ENCODE measurements at regions not wholly inside any gene's neighbourhood (a gene's known extent, or its start where the extent isn't known, plus 50 kb on each side); places are given as distances from the start of the nearest gene placed in this dataset.

GRCh38 chr18:67733088-67733487, 216.6 kb upstream of the DSEL start:
- TF ChIP-seq ZFX (IDR thresholded peaks at IDR 0.05; ENCODE audit: borderline replicate concordance): no peak
- TF ChIP-seq, protein P1, sequence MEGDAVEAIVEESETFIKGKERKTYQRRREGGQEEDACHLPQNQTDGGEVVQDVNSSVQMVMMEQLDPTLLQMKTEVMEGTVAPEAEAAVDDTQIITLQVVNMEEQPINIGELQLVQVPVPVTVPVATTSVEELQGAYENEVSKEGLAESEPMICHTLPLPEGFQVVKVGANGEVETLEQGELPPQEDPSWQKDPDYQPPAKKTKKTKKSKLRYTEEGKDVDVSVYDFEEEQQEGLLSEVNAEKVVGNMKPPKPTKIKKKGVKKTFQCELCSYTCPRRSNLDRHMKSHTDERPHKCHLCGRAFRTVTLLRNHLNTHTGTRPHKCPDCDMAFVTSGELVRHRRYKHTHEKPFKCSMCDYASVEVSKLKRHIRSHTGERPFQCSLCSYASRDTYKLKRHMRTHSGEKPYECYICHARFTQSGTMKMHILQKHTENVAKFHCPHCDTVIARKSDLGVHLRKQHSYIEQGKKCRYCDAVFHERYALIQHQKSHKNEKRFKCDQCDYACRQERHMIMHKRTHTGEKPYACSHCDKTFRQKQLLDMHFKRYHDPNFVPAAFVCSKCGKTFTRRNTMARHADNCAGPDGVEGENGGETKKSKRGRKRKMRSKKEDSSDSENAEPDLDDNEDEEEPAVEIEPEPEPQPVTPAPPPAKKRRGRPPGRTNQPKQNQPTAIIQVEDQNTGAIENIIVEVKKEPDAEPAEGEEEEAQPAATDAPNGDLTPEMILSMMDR (IDR thresholded peaks at IDR 0.05): no peak

DNA sequence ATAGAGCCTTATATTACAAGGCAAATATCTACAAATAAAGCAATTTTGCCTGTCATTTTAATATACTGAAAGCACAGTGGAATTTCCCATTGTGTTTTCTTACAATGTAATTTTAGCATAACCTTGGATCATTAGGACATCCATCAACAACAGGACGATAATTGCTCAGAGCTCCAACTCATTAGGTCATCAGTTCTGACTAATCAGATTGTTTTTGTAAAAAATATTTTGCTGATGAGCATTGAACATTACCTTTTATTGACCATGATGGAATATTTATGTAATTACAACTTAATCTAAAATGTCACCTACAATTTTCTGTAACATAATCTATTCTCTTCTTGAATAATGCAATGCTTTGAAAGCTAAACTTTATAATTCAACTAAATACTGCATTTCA, 215.3 kb upstream of the DSEL start:
- TF ChIP-seq, protein P1 (IDR thresholded peaks at IDR 0.05): no peak
- TF ChIP-seq ZFX (IDR thresholded peaks at IDR 0.05; ENCODE audit: borderline replicate concordance): no peak
- no peak overlapping the region for H3K27ac ChIP-seq

More at GRCh38 chr18:67733088-67733487, 216.6 kb upstream of the DSEL start:
- H3K27ac ChIP-seq: no peak overlapping the region

DNA sequence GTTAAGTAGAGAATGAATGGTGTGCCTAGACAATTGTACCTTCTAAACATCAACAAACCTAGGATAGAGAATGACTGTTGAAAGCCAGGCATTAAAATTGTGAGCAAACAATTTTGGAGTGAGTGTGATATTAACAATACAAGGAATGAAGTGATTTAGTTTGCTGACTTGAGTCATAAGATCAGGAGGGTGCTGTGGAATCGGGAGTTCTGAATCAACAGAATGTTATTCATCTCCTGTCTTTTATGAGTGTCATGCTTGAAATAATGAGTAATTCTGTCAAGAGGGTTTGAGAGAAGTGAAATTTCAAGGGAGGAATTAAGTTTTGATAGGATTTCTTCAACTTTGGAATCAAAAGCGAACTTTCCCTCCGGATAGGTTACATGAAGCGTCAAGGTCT, 214.4 kb upstream of the DSEL start:
- H3K27ac ChIP-seq: no peak overlapping the region
- TF ChIP-seq, protein P1 (IDR thresholded peaks at IDR 0.05): no peak
- no peak for TF ChIP-seq ZFX (IDR thresholded peaks at IDR 0.05; ENCODE audit: borderline replicate concordance)

GRCh38 chr18:67728364-67728763, 211.8 kb upstream of the DSEL start:
- TF ChIP-seq, protein P1 (IDR thresholded peaks at IDR 0.05): no peak
- TF ChIP-seq ZFX (IDR thresholded peaks at IDR 0.05; ENCODE audit: borderline replicate concordance): no peak
- no peak overlapping the region for H3K27ac ChIP-seq

- no peak for TF ChIP-seq ZFX (IDR thresholded peaks at IDR 0.05; ENCODE audit: borderline replicate concordance)
- TF ChIP-seq, protein P1 (IDR thresholded peaks at IDR 0.05): no peak
- no peak overlapping the region for H3K27ac ChIP-seq
Observed at GRCh38 chr18:67726882-67727281, 210.4 kb upstream of the DSEL start.

GRCh38 chr18:67717800-67718199, 201.3 kb upstream of the DSEL start:
- H3K27ac ChIP-seq: no peak overlapping the region
- TF ChIP-seq, protein P1 (IDR thresholded peaks at IDR 0.05): no peak
- TF ChIP-seq ZFX (IDR thresholded peaks at IDR 0.05; ENCODE audit: borderline replicate concordance): no peak

DNA sequence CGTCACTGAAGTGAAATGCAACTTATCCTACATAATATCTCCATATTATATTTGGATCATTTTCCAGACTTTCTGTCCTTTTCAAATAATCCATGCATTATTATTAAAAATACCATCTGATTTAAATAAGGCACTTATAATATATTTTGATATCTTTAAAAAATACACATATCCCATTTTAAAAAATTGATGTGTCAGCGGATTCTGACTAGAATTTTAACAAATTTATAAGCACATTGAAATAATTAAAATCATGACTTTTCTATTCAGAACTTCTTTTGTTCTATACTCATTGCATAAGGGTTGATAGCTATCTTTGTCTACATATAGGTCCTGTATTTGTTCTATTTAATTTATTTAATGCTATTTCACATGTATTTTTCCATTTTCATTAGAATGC, 199.0 kb upstream of the DSEL start:
- TF ChIP-seq, protein P1 (IDR thresholded peaks at IDR 0.05): no peak
- TF ChIP-seq ZFX (IDR thresholded peaks at IDR 0.05; ENCODE audit: borderline replicate concordance): no peak
- no peak overlapping the region for H3K27ac ChIP-seq
